ENCODE measurements at regions not wholly inside any gene's neighbourhood (a gene's known extent, or its start where the extent isn't known, plus 50 kb on each side); places are given as distances from the start of the nearest gene placed in this dataset.

DNA sequence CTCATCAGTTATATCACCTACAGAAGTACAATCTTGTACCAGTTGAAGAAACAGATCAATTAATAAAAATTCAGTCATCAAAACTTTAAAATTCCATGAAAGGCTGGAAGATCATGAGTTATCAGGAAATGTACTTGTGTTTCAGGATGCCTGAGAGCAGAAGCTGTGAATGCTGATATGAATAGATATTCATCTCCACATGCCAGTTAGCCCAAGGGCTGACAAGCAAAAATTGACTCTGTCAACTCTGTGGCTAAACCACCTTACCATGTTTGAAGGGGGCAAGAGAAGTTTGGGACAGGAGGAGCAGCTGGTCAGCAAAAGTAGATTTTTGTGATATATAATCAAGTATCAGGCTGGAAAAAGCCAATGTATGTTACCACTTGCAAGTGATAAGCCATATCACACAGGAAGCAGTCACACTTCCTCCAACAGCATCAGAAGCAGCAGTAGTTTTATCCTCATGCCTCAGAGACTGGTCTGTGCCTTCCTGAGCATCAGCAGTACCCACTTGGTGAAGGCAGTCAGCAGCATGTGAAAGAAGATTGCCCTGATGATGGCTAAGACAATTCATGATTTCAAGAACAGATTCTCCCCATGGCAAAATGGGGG, 328.2 kb upstream of the CNTNAP5 start:
- TF ChIP-seq YY1 (IDR thresholded peaks at IDR 0.05; ENCODE audit: insufficient read depth, insufficient read length) (no peak), ZNF274 (IDR thresholded peaks at IDR 0.05; ENCODE audit: low read depth, low read length) (no peak), SUZ12 (IDR thresholded peaks at IDR 0.05; ENCODE audit: extremely low read depth, insufficient read depth, insufficient read length) (no peak)
